OCI-LY7 (cell line): ENCODE measurements at regions not wholly inside any gene's neighbourhood (a gene's known extent, or its start where the extent isn't known, plus 50 kb on each side); places are given as distances from the start of the nearest gene placed in this dataset.
"Not testable (repeated sequence)": the region's sequence is repeated elsewhere in the genome, so short reads cannot be mapped to it uniquely, and the experiment has no call there.

Experiments used
- CTCF ChIP-seq: fragments of 200-600 bp; sonication (generic); conservative IDR thresholded peaks from 2 replicates; pipeline ENCODE4 v1.5.1; 2014; ENCODE audit warnings: mild to moderate bottlenecking, antibody characterized with exemption, low read length, moderate library complexity, mixed read lengths
- EZH2phosphoT487 ChIP-seq: fragments of 200-600 bp; sonication (generic); IDR thresholded peaks from 2 replicates; pipeline ENCODE4 v1.6.1; 2018; ENCODE audit warnings: low read depth, borderline replicate concordance, mild to moderate bottlenecking, mixed run types, antibody characterized with exemption, low read length, moderate library complexity, mixed read lengths

- TF ChIP-seq CTCF, EZH2phosphoT487: not testable (repeated sequence)
Measured at GRCh38 chr1:223897097-223897496, 51.4 kb upstream of the TP53BP2 start.
